NCI-H146 treated with DMSO at 0.1 percent for 48 hours (cell line): ENCODE measurements at regions not wholly inside any gene's neighbourhood (a gene's known extent, or its start where the extent isn't known, plus 50 kb on each side); places are given as distances from the start of the nearest gene placed in this dataset.
"Not testable (repeated sequence)": the region's sequence is repeated elsewhere in the genome, so short reads cannot be mapped to it uniquely, and the experiment has no call there.

Source experiments
- DNase-seq: peaks from one replicate; lab custom pipeline; 2025; ENCODE audit not compliant: unreplicated experiment; lab: John Stamatoyannopoulos, UW

DNA sequence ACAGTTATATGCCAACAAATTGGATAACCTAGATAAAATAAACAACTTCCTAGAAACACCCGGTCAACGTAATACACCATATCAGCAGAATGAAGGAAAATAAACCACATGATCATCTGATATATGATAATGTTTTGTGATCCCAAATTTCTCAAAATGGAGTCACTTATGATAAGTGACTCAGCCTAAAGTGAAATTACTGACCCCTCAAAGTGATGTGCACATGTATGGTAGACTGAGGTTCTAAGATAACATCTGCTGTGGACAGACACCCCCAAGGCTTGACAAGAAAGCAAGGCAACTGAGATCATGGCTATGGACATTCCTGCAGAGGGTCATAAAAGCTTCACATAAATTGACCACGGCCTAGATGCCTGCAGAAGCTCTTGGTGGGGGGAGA, 105.1 kb upstream of the DCN start:
- no peak for DNase-seq

GRCh38 chr12:91278126-91278525, 95.5 kb upstream of the DCN start:
- DNase-seq = no peak

GRCh38 chr12:91276509-91276908, 93.9 kb upstream of the DCN start:
- no peak for DNase-seq

- DNase-seq = no peak
These were observed 92.7 kb upstream of the DCN start for GRCh38 chr12:91275321-91275720.

DNA sequence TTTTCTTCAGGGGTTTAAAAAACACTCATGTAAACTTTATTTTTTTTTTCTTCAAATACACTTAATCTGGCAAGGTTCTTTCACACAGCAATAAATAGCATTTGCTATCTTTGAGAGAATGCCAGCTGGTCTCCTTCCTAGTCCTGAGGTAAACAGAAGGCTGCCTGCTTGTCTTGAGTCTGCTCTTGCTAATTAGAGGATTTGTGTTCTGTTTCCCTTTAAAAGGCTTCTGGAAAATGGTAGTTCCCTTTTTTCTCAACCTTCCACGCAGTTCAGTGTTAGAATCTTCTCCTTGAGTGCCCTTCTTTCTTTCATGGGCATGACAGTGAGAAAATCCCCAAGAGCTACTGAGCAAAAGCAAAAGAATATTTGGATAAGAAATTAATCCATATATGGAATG, 92.3 kb upstream of the DCN start:
- DNase-seq = no peak

- no peak for DNase-seq
These were observed 90.9 kb upstream of the DCN start for GRCh38 chr12:91273560-91273959.

- no peak for DNase-seq
These were observed 89.9 kb upstream of the DCN start for GRCh38 chr12:91272461-91273063.

DNA sequence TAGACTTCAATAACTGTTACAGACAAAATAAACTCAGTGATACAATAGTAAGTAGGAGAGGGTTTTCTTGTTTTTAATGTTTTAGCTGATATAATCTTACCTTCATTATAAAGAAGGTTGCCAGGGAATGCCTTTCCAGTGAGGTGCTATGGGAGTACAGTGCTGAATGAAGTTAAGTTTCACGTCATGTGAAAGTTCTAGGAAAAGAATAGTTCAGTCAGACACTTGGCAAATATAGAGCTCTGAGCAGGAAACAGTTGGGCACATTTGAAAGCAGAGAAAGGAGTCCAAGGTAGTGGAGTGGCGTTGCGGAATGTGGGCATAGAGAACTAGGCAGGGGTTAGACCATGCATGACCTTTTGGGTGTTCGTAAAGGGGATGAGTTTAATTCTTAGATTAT, 88.6 kb upstream of the DCN start:
- no peak for DNase-seq

DNA sequence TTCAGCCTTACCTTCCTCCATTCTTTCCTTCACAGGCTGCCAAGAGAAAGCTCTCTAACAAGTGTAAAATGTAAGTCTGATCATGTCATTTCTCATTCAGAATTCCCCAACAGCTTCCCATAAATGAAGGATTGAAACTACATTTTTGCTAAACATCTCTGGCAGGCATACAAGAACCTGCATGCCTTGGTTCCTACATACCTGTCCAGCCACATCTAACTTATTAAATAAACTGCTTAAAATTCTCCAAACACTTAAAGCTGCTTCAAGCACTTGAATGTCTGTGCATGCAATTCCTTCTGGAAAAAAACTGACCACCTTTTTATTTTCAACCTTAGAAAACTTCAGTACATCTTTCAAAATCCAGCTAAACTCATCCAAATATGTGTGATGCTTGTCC, 84.4 kb upstream of the DCN start:
- DNase-seq = no peak

GRCh38 chr12:91264178-91264577, 81.6 kb upstream of the DCN start:
- DNase-seq = no peak

GRCh38 chr12:91261820-91262676, 79.4 kb upstream of the DCN start:
- DNase-seq = no peak

DNA sequence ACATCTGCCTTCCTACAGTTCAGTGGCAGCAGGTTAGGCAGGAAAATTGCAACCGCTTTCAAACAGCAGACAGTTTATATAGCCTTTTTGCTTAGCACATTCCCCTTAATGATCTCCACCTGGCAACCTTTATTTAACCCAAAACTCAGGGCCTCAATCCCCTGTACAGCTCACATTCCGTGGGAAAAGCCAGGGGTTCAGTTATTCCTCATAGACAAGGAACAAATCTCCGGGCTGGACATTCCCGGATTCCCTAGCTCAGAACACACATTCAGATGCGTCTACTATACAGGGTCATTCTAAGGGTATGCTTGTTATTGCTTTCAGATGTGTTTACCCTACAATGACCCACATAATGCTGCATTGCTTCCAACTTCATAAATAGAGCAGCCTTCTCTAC, 73.8 kb upstream of the DCN start:
- DNase-seq = no peak

DNA sequence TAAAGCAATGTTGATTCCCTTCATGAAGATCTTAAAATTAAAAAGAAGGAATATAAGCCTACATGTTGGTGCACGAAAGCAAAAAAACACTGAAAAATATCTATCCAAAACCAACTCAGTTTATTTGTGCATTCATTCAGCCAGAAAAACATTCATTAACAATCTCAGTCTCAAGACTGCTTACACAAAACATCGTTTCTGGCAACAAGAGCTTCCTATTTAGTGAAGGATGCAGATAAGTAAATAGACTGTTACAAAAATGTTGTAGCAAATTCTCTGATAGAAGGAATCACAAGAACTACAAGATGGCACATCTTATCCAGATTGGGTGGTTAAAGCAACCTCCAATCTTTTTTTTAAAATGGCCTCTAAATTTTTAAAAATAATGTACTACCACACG, 69.7 kb upstream of the DCN start:
- DNase-seq = no peak

DNA sequence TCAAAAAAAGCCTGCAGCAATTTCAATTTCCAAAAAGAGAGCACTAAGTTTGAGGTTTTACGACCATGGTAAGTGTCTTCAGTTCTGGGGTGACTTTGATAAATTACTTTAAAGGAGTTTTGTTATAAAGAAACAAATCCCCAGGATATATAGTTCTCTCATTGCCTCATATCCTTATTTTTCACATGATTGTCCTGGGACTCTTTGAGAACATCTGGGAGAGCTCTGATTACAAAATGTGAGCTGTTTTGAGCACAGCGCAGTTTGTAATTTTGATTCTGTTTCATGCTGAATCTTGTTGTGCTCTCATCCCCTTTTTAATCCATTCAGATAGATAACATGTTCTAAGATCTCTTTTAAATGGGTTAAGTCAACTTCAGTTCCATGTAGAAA, 67.7 kb upstream of the DCN start:
- no peak for DNase-seq

- no peak for DNase-seq
These were observed 67.1 kb upstream of the DCN start for GRCh38 chr12:91249518-91250272.

- DNase-seq = no peak
These were observed 66.4 kb upstream of the DCN start for GRCh38 chr12:91249054-91249453.

- DNase-seq = not testable (repeated sequence)
These were observed 60.6 kb upstream of the DCN start for GRCh38 chr12:91243177-91243576.

- no peak for DNase-seq
These were observed 59.1 kb upstream of the DCN start for GRCh38 chr12:91241756-91242155.

GRCh38 chr12:91240386-91241095, 57.9 kb upstream of the DCN start:
- DNase-seq = no peak

DNA sequence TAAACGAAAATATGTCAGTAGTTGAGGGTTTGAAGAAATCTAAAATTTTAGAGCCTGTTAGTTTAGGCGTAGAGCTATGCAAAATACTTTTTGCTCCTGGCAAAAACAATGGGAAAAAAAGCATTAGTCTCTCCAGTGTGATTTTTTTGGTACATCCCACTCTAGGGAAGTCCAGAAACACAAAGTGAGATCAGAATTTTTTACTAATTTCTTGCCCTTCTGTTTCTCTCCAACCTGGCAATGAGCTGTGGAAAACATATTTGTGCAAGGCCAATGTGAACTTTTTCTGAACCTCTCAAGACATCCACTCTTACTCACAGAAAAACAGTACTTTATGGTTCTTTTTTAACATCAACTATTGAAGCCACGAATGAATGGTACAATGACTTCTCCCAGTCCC, 56.9 kb upstream of the DCN start:
- DNase-seq = no peak
